SK-N-SH treated with all-trans-retinoic acid at 6 μM for 48 hours (cell line): ENCODE measurements at regions not wholly inside any gene's neighbourhood (a gene's known extent, or its start where the extent isn't known, plus 50 kb on each side); places are given as distances from the start of the nearest gene placed in this dataset.

Experiments used
- GLIS3 ChIP-seq: fragments of 250-450 bp; sonication (Bioruptor Pico); IDR thresholded peaks from 2 replicates; pipeline ENCODE4 v1.5.0; 2020; ENCODE audit warnings: mild to moderate bottlenecking, moderate library complexity
- PPARA ChIP-seq: fragments of 250-450 bp; sonication (Bioruptor Pico); IDR thresholded peaks from 2 replicates; pipeline ENCODE4 v1.5.0; 2020; ENCODE audit warnings: mild to moderate bottlenecking, borderline replicate concordance
- SNAI2 ChIP-seq: fragments of 250-450 bp; sonication (Bioruptor Pico); IDR thresholded peaks from 2 replicates; pipeline ENCODE4 v1.5.0; 2020; ENCODE audit warnings: mild to moderate bottlenecking, moderate library complexity
- ZC3H10 ChIP-seq: fragments of 250-450 bp; sonication (Bioruptor Pico); IDR thresholded peaks from 2 replicates; pipeline ENCODE4 v1.5.1; 2021; ENCODE audit warnings: mild to moderate bottlenecking, moderate library complexity
- ZNF565 ChIP-seq: fragments of 450-650 bp; formaldehyde crosslinking; conservative IDR thresholded peaks from 2 replicates; pipeline ENCODE4 v1.5.0; 2020; ENCODE audit warnings: low read depth, mild to moderate bottlenecking, moderate library complexity

DNA sequence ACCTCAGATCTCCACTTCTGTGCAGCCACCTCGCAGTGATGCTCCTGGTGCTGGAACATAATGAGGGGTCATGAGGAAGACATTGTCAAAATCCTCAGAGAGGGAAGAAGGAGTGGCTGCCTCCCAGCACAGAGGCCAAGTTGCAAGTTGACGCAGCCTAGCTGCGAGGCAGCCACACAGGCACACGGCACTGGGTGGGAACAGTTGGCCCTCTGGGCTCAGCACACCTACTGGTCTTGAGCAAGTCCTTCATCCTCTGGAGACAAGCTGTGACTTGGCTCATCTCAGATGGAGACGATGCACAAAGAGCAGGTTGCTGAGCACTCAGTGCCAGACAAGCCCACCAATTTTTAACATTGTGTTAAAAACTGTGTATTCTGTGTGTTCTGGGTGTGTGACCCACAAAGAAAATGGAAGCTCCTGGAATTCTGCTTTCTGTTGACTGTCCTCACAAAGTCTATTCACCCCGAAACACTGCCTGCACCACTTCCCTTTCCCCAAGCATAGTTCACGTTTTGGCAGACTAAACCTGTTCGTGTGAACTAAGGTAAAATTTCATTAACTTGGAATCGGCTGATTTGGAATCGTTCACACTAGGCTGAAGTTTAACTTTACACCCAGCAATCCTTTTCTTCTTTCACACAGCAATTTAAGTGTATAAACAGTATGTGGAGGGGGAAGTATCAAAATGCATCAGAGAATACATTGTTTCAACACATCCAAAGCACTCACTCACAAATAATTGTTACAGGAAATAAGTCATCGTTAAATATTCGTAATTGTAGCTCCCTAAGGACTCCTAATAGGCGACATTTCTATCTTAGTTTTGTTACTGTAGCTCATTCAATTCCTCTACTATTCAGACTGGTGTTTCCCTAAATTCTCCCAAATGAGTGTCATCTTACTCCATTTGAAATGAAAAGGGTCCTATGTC, 266.6 kb upstream of the ID2 start:
- TF ChIP-seq ZC3H10 (CRISPR knock-in tag) (no peak), GLIS3 (CRISPR knock-in tag) (no peak), PPARA (CRISPR knock-in tag) (no peak), ZNF565 (CRISPR knock-in tag) (no peak), SNAI2 (CRISPR knock-in tag) (no peak)
